HG02759 (cell line): ENCODE measurements at regions not wholly inside any gene's neighbourhood (a gene's known extent, or its start where the extent isn't known, plus 50 kb on each side); places are given as distances from the start of the nearest gene placed in this dataset.

Experiments
- ATAC-seq: cut with Tn5 transposase; IDR thresholded peaks from one replicate; pipeline ENCODE4 v1.9.1; 2021; ENCODE audit warnings: mild to moderate bottlenecking, moderate library complexity; ENCODE audit not compliant: unreplicated experiment

GRCh38 chr9:16153741-16154140 lies 600.9 kb downstream of the CCDC171 start:
- ATAC-seq = no peak

GRCh38 chr9:16154521-16155078 lies 601.8 kb downstream of the CCDC171 start:
- ATAC-seq = peak; percentile 80

- no peak for ATAC-seq
These were observed 603.0 kb downstream of the CCDC171 start for GRCh38 chr9:16155878-16156277.

GRCh38 chr9:16157216-16157615 lies 604.4 kb downstream of the CCDC171 start:
- no peak for ATAC-seq

GRCh38 chr9:16157651-16158050 lies 604.8 kb downstream of the CCDC171 start:
- ATAC-seq = no peak

- ATAC-seq = no peak
These were observed 605.2 kb downstream of the CCDC171 start for GRCh38 chr9:16158093-16158492.

- ATAC-seq = no peak
These were observed 608.6 kb downstream of the CCDC171 start for GRCh38 chr9:16161483-16161882.

GRCh38 chr9:16170119-16170518 lies 617.3 kb downstream of the CCDC171 start:
- ATAC-seq = no peak

GRCh38 chr9:16171911-16172310 lies 619.1 kb downstream of the CCDC171 start:
- no peak for ATAC-seq

GRCh38 chr9:16172796-16173195 lies 620.0 kb downstream of the CCDC171 start:
- ATAC-seq = no peak

- no peak for ATAC-seq
These were observed 622.1 kb downstream of the CCDC171 start for GRCh38 chr9:16174915-16175314.

GRCh38 chr9:16175461-16175860 lies 622.6 kb downstream of the CCDC171 start:
- no peak for ATAC-seq

GRCh38 chr9:16178294-16178693 lies 625.5 kb downstream of the CCDC171 start:
- no peak for ATAC-seq

GRCh38 chr9:16179566-16179965 lies 626.7 kb downstream of the CCDC171 start:
- ATAC-seq = no peak

- ATAC-seq = no peak
These were observed 627.2 kb downstream of the CCDC171 start for GRCh38 chr9:16180091-16180490.

- no peak for ATAC-seq
These were observed 627.7 kb downstream of the CCDC171 start for GRCh38 chr9:16180546-16180945.

- no peak for ATAC-seq
These were observed 628.7 kb downstream of the CCDC171 start for GRCh38 chr9:16181539-16181938.

GRCh38 chr9:16182784-16183183 lies 629.9 kb downstream of the CCDC171 start:
- no peak for ATAC-seq

- ATAC-seq = no peak
These were observed 632.3 kb downstream of the CCDC171 start for GRCh38 chr9:16184964-16185646.

- no peak for ATAC-seq
These were observed 638.3 kb downstream of the CCDC171 start for GRCh38 chr9:16191191-16191590.

- peak; percentile 74 for ATAC-seq
These were observed 639.0 kb downstream of the CCDC171 start for GRCh38 chr9:16191691-16192402.

- ATAC-seq = no peak
These were observed 639.7 kb downstream of the CCDC171 start for GRCh38 chr9:16192403-16193017.
